Mesenchymal stem cell (in vitro differentiated cells and primary cell): ENCODE measurements at regions not wholly inside any gene's neighbourhood (a gene's known extent, or its start where the extent isn't known, plus 50 kb on each side); places are given as distances from the start of the nearest gene placed in this dataset.
A peak's percentile ranks its signal among the peaks of the same experiment; 100 is the strongest.

Source experiments
- DNase-seq: peaks from one replicate; pipeline ENCODE4 v3.0.0-alpha.2; 2013
- H2AFZ ChIP-seq: one replicate; pipeline ENCODE4 v1.6.1; 2013; ENCODE audit warnings: low read depth, mild to moderate bottlenecking, control low read depth, inconsistent platforms, low read length, moderate library complexity
- H2AK5ac ChIP-seq: 2 replicates; pipeline ENCODE4 v1.6.1; 2013; ENCODE audit warnings: low read length, moderate library complexity, mild to moderate bottlenecking, inconsistent platforms; ENCODE audit not compliant: severe bottlenecking
- H2BK120ac ChIP-seq: one replicate; pipeline ENCODE4 v1.6.1; 2013; ENCODE audit warnings: low read depth, mild to moderate bottlenecking, inconsistent platforms, low read length, moderate library complexity
- H2BK12ac ChIP-seq, 2 experiments: one replicate each; pipeline ENCODE4 v1.6.1; 2013; ENCODE audit warnings: inconsistent platforms in 2 of 2, low read length in 2 of 2, mild to moderate bottlenecking in 2 of 2, moderate library complexity in 2 of 2, control low read depth in 1 of 2
- H2BK15ac ChIP-seq: one replicate; pipeline ENCODE4 v1.6.1; 2013; ENCODE audit warnings: mild to moderate bottlenecking, low read depth, inconsistent platforms; ENCODE audit not compliant: poor library complexity, severe bottlenecking
- H2BK5ac ChIP-seq: 2 replicates; pipeline ENCODE4 v1.6.1; 2013; ENCODE audit warnings: low read depth, mild to moderate bottlenecking, low read length, control low read depth, inconsistent platforms; ENCODE audit not compliant: poor library complexity, severe bottlenecking
- H3K14ac ChIP-seq, 2 experiments: one replicate each; pipeline ENCODE4 v1.6.1; 2013; ENCODE audit warnings: inconsistent platforms in 2 of 2, low read length in 2 of 2, control low read depth in 1 of 2, mild to moderate bottlenecking in 1 of 2, moderate library complexity in 1 of 2
- H3K18ac ChIP-seq, 2 experiments: one replicate each; pipeline ENCODE4 v1.6.1; 2013; ENCODE audit warnings: inconsistent platforms in 2 of 2, low read length in 2 of 2, control low read depth in 1 of 2, low read depth in 1 of 2, mild to moderate bottlenecking in 1 of 2
- H3K23ac ChIP-seq, 2 experiments: one replicate each; pipeline ENCODE4 v1.6.1; 2013; ENCODE audit warnings: inconsistent platforms in 2 of 2, low read length in 2 of 2, mild to moderate bottlenecking in 2 of 2, moderate library complexity in 2 of 2, control low read depth in 1 of 2
- H3K27ac ChIP-seq: 2 replicates; pipeline ENCODE4 v1.5.1; 2013; ENCODE audit warnings: mild to moderate bottlenecking, moderate library complexity, low read length, control low read depth, inconsistent platforms; ENCODE audit not compliant: poor library complexity, severe bottlenecking
- H3K27me3 ChIP-seq, 2 experiments: 2 replicates each; pipeline versions ENCODE4 v1.6.1 to v1.7.0; 2013; ENCODE audit warnings: low read length in 2 of 2, mild to moderate bottlenecking in 2 of 2, moderate library complexity in 2 of 2, control low read depth in 1 of 2, inconsistent platforms in 1 of 2; ENCODE audit not compliant: control insufficient read depth in 1 of 2, insufficient read depth in 1 of 2
- H3K36me3 ChIP-seq, 2 experiments: 2 replicates each; pipeline versions ENCODE4 v1.6.1 to v1.7.0; 2013; ENCODE audit warnings: low read length in 2 of 2, control low read depth in 1 of 2, inconsistent platforms in 1 of 2, low read depth in 1 of 2, mild to moderate bottlenecking in 1 of 2; ENCODE audit not compliant: insufficient read depth in 2 of 2, control insufficient read depth in 1 of 2
- H3K4ac ChIP-seq, 2 experiments: one replicate each; pipeline ENCODE4 v1.6.1; 2013; ENCODE audit warnings: inconsistent platforms in 2 of 2, low read length in 2 of 2, mild to moderate bottlenecking in 2 of 2, moderate library complexity in 2 of 2, control low read depth in 1 of 2, low read depth in 1 of 2
- H3K4me1 ChIP-seq: 2 replicates; pipeline ENCODE4 v1.6.1; 2013; ENCODE audit warnings: low read depth, low read length, control low read depth; ENCODE audit not compliant: control insufficient read depth, insufficient read depth
- H3K4me2 ChIP-seq: 2 replicates; pipeline ENCODE4 v1.6.1; 2013; ENCODE audit warnings: low read length, mild to moderate bottlenecking, inconsistent platforms; ENCODE audit not compliant: poor library complexity, severe bottlenecking
- H3K4me3 ChIP-seq, 2 experiments: 2 replicates each; pipeline versions ENCODE4 v1.5.1 to v1.7.0; 2013; ENCODE audit warnings: low read length in 2 of 2, mild to moderate bottlenecking in 2 of 2, control low read depth in 1 of 2, low read depth in 1 of 2; ENCODE audit not compliant: insufficient read depth in 1 of 2
- H3K79me1 ChIP-seq: replicated peaks from 2 replicates; pipeline ENCODE4 v1.6.1; 2013; ENCODE audit warnings: mild to moderate bottlenecking, control low read depth, low read length, inconsistent platforms; ENCODE audit not compliant: poor library complexity, severe bottlenecking
- H3K9ac ChIP-seq: 2 replicates; pipeline ENCODE4 v1.7.0; 2013; ENCODE audit warnings: mild to moderate bottlenecking, low read length, moderate library complexity
- H3K9me3 ChIP-seq: 2 replicates; pipeline ENCODE4 v1.7.0; 2013; ENCODE audit warnings: mild to moderate bottlenecking, low read length; ENCODE audit not compliant: control insufficient read depth
- H4K8ac ChIP-seq: one replicate; pipeline ENCODE4 v1.6.1; 2013; ENCODE audit warnings: inconsistent platforms, mild to moderate bottlenecking, low read length, moderate library complexity
- H4K91ac ChIP-seq: one replicate; pipeline ENCODE4 v1.6.1; 2013; ENCODE audit warnings: mild to moderate bottlenecking, low read length, inconsistent platforms
- WGBS: methylation state at CpG from one replicate; pipeline ENCODE4 v1.1.7; 2013; ENCODE audit warnings: mixed read lengths; 5-methylcytosine and 5-hydroxymethylcytosine counted together

- Histone ChIP-seq H3K4me1 (peaks cover 4% of the 10 kb centered on the region), H3K23ac (no peak overlapping the region), H4K91ac (no peak overlapping the region), H2BK120ac (no peak overlapping the region), H3K9ac (no peak overlapping the region), H2AK5ac (no peak overlapping the region), H2BK12ac (no peak overlapping the region), H3K4me2 (no peak overlapping the region), H3K9me3 (no peaks in the 10 kb centered on the region), H3K14ac (no peak overlapping the region), H3K27me3 (no peaks in the 10 kb centered on the region), H2BK15ac (no peak overlapping the region), H3K18ac (no peak overlapping the region), H4K8ac (no peak overlapping the region), H2AFZ (no peak overlapping the region), H3K4ac (no peak overlapping the region), H3K79me1 (no peaks in the 10 kb centered on the region), H3K36me3 (no peaks in the 10 kb centered on the region), H3K4me3 (no peak overlapping the region), H2BK5ac (no peak overlapping the region), H3K27ac (no peak overlapping the region)
- WGBS = 100% methylated on average over 2 of the region's 2 CpGs
- DNase-seq = no peak
Observed at GRCh38 chr6:133740816-133741215, 148.1 kb upstream of the TCF21 start.

- Histone ChIP-seq H3K9ac (no peak overlapping the region), H3K4ac (no peak overlapping the region), H2AK5ac (no peak overlapping the region), H3K36me3 (no peaks in the 10 kb centered on the region), H3K79me1 (no peaks in the 10 kb centered on the region), H4K8ac (peak overlapping the region; percentile 60), H3K18ac (peak overlapping the region in 1 of 2 experiments; percentile 84), H2BK5ac (no peak overlapping the region), H3K4me2 (no peak overlapping the region), H4K91ac (no peak overlapping the region), H3K9me3 (no peaks in the 10 kb centered on the region), H2AFZ (no peak overlapping the region), H2BK12ac (no peak overlapping the region), H2BK15ac (no peak overlapping the region), H3K27me3 (no peaks in the 10 kb centered on the region), H2BK120ac (no peak overlapping the region), H3K23ac (no peak overlapping the region), H3K4me1 (peaks cover 4% of the 10 kb centered on the region), H3K27ac (no peak overlapping the region), H3K4me3 (no peak overlapping the region), H3K14ac (no peak overlapping the region)
- whole genome bisulfite sequencing = 39% methylated on average over 5 of the region's 5 CpGs
- DNase-seq = peak; percentile 45
Observed at GRCh38 chr6:133741375-133741861, 147.5 kb upstream of the TCF21 start.

- Histone ChIP-seq H3K27ac (no peak overlapping the region), H3K23ac (no peak overlapping the region), H2AK5ac (no peak overlapping the region), H3K4me2 (no peak overlapping the region), H2BK5ac (no peak overlapping the region), H4K8ac (no peak overlapping the region), H3K4me3 (no peak overlapping the region), H3K36me3 (no peaks in the 10 kb centered on the region), H3K27me3 (no peaks in the 10 kb centered on the region), H3K9ac (no peak overlapping the region), H2BK12ac (no peak overlapping the region), H2AFZ (no peak overlapping the region), H2BK15ac (no peak overlapping the region), H3K18ac (no peak overlapping the region), H3K9me3 (no peaks in the 10 kb centered on the region), H2BK120ac (no peak overlapping the region), H3K14ac (no peak overlapping the region), H4K91ac (no peak overlapping the region), H3K4me1 (peaks cover 4% of the 10 kb centered on the region), H3K79me1 (no peaks in the 10 kb centered on the region), H3K4ac (no peak overlapping the region)
- WGBS = 84% methylated on average over 2 of the region's 2 CpGs
- DNase-seq = no peak
Observed at GRCh38 chr6:133743621-133744020, 145.3 kb upstream of the TCF21 start.

GRCh38 chr6:133746417-133746770, 142.5 kb upstream of the TCF21 start:
- peak overlapping the region; percentile 52 for H2BK15ac ChIP-seq
- H3K9ac ChIP-seq = no peak overlapping the region
- no peaks in the 10 kb centered on the region for H3K9me3 ChIP-seq
- WGBS = no CpG with 5 or more reads among the region's 3 CpGs
- no peak overlapping the region for H3K23ac ChIP-seq
- no peaks in the 10 kb centered on the region for H3K79me1 ChIP-seq
- no peak overlapping the region for H3K18ac ChIP-seq
- H3K4me2 ChIP-seq = no peak overlapping the region
- no peaks in the 10 kb centered on the region for H3K27me3 ChIP-seq
- peaks cover 3% of the 10 kb centered on the region for H3K4me1 ChIP-seq
- no peak overlapping the region for H3K4me3 ChIP-seq
- no peak overlapping the region for H3K14ac ChIP-seq
- no peak overlapping the region for H2BK5ac ChIP-seq
- H2BK120ac ChIP-seq = no peak overlapping the region
- H3K4ac ChIP-seq = no peak overlapping the region
- no peak overlapping the region for H2AFZ ChIP-seq
- H2BK12ac ChIP-seq = no peak overlapping the region
- H4K91ac ChIP-seq = no peak overlapping the region
- H3K27ac ChIP-seq = no peak overlapping the region
- no peaks in the 10 kb centered on the region for H3K36me3 ChIP-seq
- DNase-seq = no peak
- H4K8ac ChIP-seq = no peak overlapping the region
- H2AK5ac ChIP-seq = no peak overlapping the region
